SK-N-SH treated with all-trans-retinoic acid at 6 μM for 48 hours (cell line): ENCODE measurements at regions not wholly inside any gene's neighbourhood (a gene's known extent, or its start where the extent isn't known, plus 50 kb on each side); places are given as distances from the start of the nearest gene placed in this dataset.

Experiments used
- ATAC-seq: fragments of 200-7000 bp; cut with Tn5 transposase; 3 replicates; pipeline ENCODE4 v1.9.1; 2020; ENCODE audit warnings: mild to moderate bottlenecking, moderate library complexity
- ARNTL ChIP-seq: fragments of 450-650 bp; formaldehyde crosslinking; IDR thresholded peaks from 2 replicates; pipeline ENCODE4 v1.5.0; 2020; ENCODE audit warnings: low read depth, mild to moderate bottlenecking, moderate library complexity, borderline replicate concordance
- CREB5 ChIP-seq: fragments of 250-450 bp; sonication (Bioruptor Pico); IDR thresholded peaks from 2 replicates; pipeline ENCODE4 v1.5.1; 2020; ENCODE audit warnings: low read depth, mild to moderate bottlenecking, moderate library complexity
- CSDC2 ChIP-seq: fragments of 250-450 bp; sonication (Bioruptor Pico); IDR thresholded peaks from 2 replicates; pipeline ENCODE4 v1.5.0; 2020; ENCODE audit warnings: mild to moderate bottlenecking, moderate library complexity
- CSRNP3 ChIP-seq: fragments of 250-450 bp; sonication (Bioruptor Pico); IDR thresholded peaks from 2 replicates; pipeline ENCODE4 v1.5.1; 2021; ENCODE audit warnings: mild to moderate bottlenecking, moderate library complexity
- ESRRG ChIP-seq: fragments of 250-450 bp; sonication (Bioruptor Pico); IDR thresholded peaks from 2 replicates; pipeline ENCODE4 v1.6.1; 2021; ENCODE audit warnings: mild to moderate bottlenecking
- GLIS3 ChIP-seq: fragments of 250-450 bp; sonication (Bioruptor Pico); IDR thresholded peaks from 2 replicates; pipeline ENCODE4 v1.5.0; 2020; ENCODE audit warnings: mild to moderate bottlenecking, moderate library complexity
- ISL1 ChIP-seq: fragments of 250-450 bp; sonication (Bioruptor Pico); IDR thresholded peaks from 2 replicates; pipeline ENCODE4 v2.1.2; 2022; ENCODE audit warnings: mild to moderate bottlenecking, moderate library complexity
- OSR1 ChIP-seq: fragments of 250-450 bp; sonication (Bioruptor Pico); IDR thresholded peaks from 2 replicates; pipeline ENCODE4 v1.8.0; 2022; ENCODE audit warnings: moderate library complexity, mild to moderate bottlenecking, inconsistent platforms
- PATZ1 ChIP-seq: fragments of 250-450 bp; sonication (Bioruptor Pico); IDR thresholded peaks from 2 replicates; pipeline ENCODE4 v1.8.0; 2020; ENCODE audit warnings: mild to moderate bottlenecking, moderate library complexity, borderline replicate concordance
- POU6F1 ChIP-seq: fragments of 250-450 bp; sonication (Bioruptor Pico); IDR thresholded peaks from 2 replicates; pipeline ENCODE4 v1.8.0; 2021; ENCODE audit warnings: low read depth, mild to moderate bottlenecking, moderate library complexity, borderline replicate concordance
- PPARA ChIP-seq: fragments of 250-450 bp; sonication (Bioruptor Pico); IDR thresholded peaks from 2 replicates; pipeline ENCODE4 v1.5.0; 2020; ENCODE audit warnings: mild to moderate bottlenecking, borderline replicate concordance
- SNAI2 ChIP-seq: fragments of 250-450 bp; sonication (Bioruptor Pico); IDR thresholded peaks from 2 replicates; pipeline ENCODE4 v1.5.0; 2020; ENCODE audit warnings: mild to moderate bottlenecking, moderate library complexity
- TCF4 ChIP-seq: fragments of 250-450 bp; sonication (Bioruptor Pico); IDR thresholded peaks from 2 replicates; pipeline ENCODE4 v1.8.0; 2021; ENCODE audit warnings: mild to moderate bottlenecking, moderate library complexity, borderline replicate concordance
- TOX ChIP-seq: fragments of 250-450 bp; sonication (Bioruptor Pico); IDR thresholded peaks from 2 replicates; pipeline ENCODE4 v1.8.0; 2021; ENCODE audit warnings: mild to moderate bottlenecking, moderate library complexity, borderline replicate concordance
- TSHZ2 ChIP-seq: fragments of 250-450 bp; sonication (Bioruptor Pico); IDR thresholded peaks from 2 replicates; pipeline ENCODE4 v1.5.0; 2020; ENCODE audit warnings: mild to moderate bottlenecking, moderate library complexity
- ZC3H10 ChIP-seq: fragments of 250-450 bp; sonication (Bioruptor Pico); IDR thresholded peaks from 2 replicates; pipeline ENCODE4 v1.5.1; 2021; ENCODE audit warnings: mild to moderate bottlenecking, moderate library complexity
- ZFP3 ChIP-seq: fragments of 250-450 bp; sonication (Bioruptor Pico); IDR thresholded peaks from 2 replicates; pipeline ENCODE4 v1.5.0; 2020; ENCODE audit warnings: mild to moderate bottlenecking, moderate library complexity
- ZFP30 ChIP-seq: fragments of 450-650 bp; formaldehyde crosslinking; IDR thresholded peaks from 2 replicates; pipeline ENCODE4 v1.5.0; 2022; ENCODE audit warnings: mild to moderate bottlenecking, moderate library complexity
- ZNF565 ChIP-seq: fragments of 450-650 bp; formaldehyde crosslinking; conservative IDR thresholded peaks from 2 replicates; pipeline ENCODE4 v1.5.0; 2020; ENCODE audit warnings: low read depth, mild to moderate bottlenecking, moderate library complexity
- ZNF70 ChIP-seq: fragments of 450-650 bp; formaldehyde crosslinking; IDR thresholded peaks from 2 replicates; pipeline ENCODE4 v1.5.0; 2020; ENCODE audit warnings: mild to moderate bottlenecking, moderate library complexity
- ZNF8 ChIP-seq: fragments of 450-650 bp; formaldehyde crosslinking; IDR thresholded peaks from 2 replicates; pipeline ENCODE4 v1.5.0; 2020; ENCODE audit warnings: mild to moderate bottlenecking, moderate library complexity

GRCh38 chr6:160882006-160882405 is 109.6 kb upstream of the MAP3K4 start:
- ATAC-seq: no peak
- TF ChIP-seq ZFP30 (CRISPR knock-in tag): no peak
- no peak for TF ChIP-seq ISL1 (CRISPR knock-in tag)
- no peak for TF ChIP-seq ZNF70 (CRISPR knock-in tag)
- TF ChIP-seq ARNTL (CRISPR knock-in tag): no peak
- TF ChIP-seq TOX: no peak
- TF ChIP-seq ZNF565 (CRISPR knock-in tag): no peak
- no peak for TF ChIP-seq CSDC2 (CRISPR knock-in tag)
- TF ChIP-seq GLIS3 (CRISPR knock-in tag): no peak
- TF ChIP-seq TSHZ2 (CRISPR knock-in tag): no peak
- no peak for TF ChIP-seq ZC3H10 (CRISPR knock-in tag)
- TF ChIP-seq ZNF8 (CRISPR knock-in tag): no peak
- TF ChIP-seq PATZ1 (CRISPR knock-in tag): no peak
- TF ChIP-seq CREB5: no peak
- TF ChIP-seq PPARA (CRISPR knock-in tag): no peak
- TF ChIP-seq OSR1 (CRISPR knock-in tag): no peak
- no peak for TF ChIP-seq POU6F1 (CRISPR knock-in tag)
- TF ChIP-seq ESRRG (CRISPR knock-in tag): no peak
- no peak for TF ChIP-seq CSRNP3 (CRISPR knock-in tag)
- no peak for TF ChIP-seq TCF4 (CRISPR knock-in tag)
- TF ChIP-seq SNAI2 (CRISPR knock-in tag): no peak

- ATAC-seq: no peak
- TF ChIP-seq OSR1 (CRISPR knock-in tag): no peak
- TF ChIP-seq SNAI2 (CRISPR knock-in tag): no peak
- no peak for TF ChIP-seq ZNF565 (CRISPR knock-in tag)
- no peak for TF ChIP-seq ISL1 (CRISPR knock-in tag)
- TF ChIP-seq TOX: no peak
- TF ChIP-seq ESRRG (CRISPR knock-in tag): no peak
- TF ChIP-seq TSHZ2 (CRISPR knock-in tag): no peak
- no peak for TF ChIP-seq ZC3H10 (CRISPR knock-in tag)
- TF ChIP-seq PATZ1 (CRISPR knock-in tag): no peak
- TF ChIP-seq CSRNP3 (CRISPR knock-in tag): no peak
- TF ChIP-seq ZNF70 (CRISPR knock-in tag): no peak
- no peak for TF ChIP-seq CREB5
- TF ChIP-seq TCF4 (CRISPR knock-in tag): no peak
- no peak for TF ChIP-seq ZFP3 (CRISPR knock-in tag)
These were observed 108.7 kb upstream of the MAP3K4 start for GRCh38 chr6:160882791-160883279.
